Activated CD8-positive, alpha-beta memory T cell treated with anti-CD3 and anti-CD28 coated beads for 36 hours (primary cell): ENCODE measurements at regions not wholly inside any gene's neighbourhood (a gene's known extent, or its start where the extent isn't known, plus 50 kb on each side); places are given as distances from the start of the nearest gene placed in this dataset.
"Not testable (repeated sequence)": the region's sequence is repeated elsewhere in the genome, so short reads cannot be mapped to it uniquely, and the experiment has no call there.

Experiments used
- CTCF ChIA-PET: fragments of 350-600 bp; sonication (Branson Sonifier 250); formaldehyde crosslinking; loops from one replicate; lab custom pipeline; 2021; ENCODE audit warnings: antibody characterized with exemption; lab: Charles Lee
- POLR2A ChIA-PET: fragments of 350-600 bp; sonication (Branson Sonifier 250); formaldehyde crosslinking; loops from one replicate; lab custom pipeline; 2021; ENCODE audit warnings: antibody characterized with exemption; lab: Charles Lee

- POLR2A ChIA-PET = no interaction called here
- CTCF ChIA-PET = no interaction called here
These were observed 1094.9 kb upstream of the EPHA6 start for GRCh38 chr3:95719481-95719880.

DNA sequence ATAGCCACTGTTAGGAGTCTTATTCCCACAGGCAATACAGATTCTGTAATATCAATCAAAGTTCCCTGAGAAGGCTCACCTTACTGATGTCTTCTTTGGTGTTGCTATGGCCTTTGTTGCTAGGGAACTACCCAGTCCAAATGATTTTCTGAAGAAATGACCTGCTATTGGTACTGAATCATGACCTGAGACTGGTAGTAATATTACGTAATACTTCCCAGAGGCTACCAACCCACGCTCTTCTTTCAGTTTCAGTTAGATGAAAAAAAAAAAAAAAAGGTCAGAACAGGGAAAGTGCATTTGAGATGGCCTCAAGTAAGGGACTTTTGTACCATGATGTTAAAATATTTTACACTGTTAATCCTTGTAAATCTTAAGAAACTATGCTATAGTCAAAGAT lies 1092.5 kb upstream of the EPHA6 start:
- ChIA-PET CTCF (no interaction called here), POLR2A (no interaction called here)

DNA sequence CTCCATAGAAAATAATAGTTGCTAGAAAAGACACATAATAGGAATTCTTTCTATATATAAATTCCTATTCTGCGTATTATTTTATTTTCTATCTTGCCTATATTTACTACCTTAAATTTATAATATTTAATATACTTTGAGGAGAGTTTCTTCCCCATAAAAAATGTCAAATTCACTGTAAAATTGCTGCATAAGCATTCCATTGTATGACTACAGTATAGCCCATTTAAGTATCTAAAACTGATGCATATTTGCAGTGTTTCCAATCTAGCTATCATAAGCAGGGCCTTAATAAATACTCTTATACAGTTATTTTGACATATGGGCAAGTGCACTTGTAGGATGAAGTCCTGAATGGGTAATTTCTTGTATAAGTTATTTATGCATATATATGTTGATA lies 1088.6 kb upstream of the EPHA6 start:
- CTCF ChIA-PET = no interaction called here
- POLR2A ChIA-PET = no interaction called here

DNA sequence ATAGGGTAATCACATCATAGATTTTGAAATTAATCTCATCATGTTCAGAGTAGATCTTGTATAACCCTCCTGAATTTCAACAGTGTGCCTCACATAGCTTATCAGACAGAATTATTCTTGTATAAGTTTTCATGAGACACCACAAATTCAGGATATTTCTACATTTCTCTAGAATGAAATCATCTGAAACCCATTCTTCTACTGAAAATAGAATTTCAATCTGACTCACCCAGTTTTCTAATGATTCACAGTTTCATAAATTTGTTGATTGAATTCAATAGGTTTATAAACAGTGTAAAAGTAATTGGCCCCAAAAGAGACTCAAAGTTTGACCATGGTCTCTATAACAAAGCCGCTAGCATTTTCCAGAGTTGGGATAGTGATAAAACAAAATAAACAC lies 1082.6 kb upstream of the EPHA6 start:
- ChIA-PET POLR2A (no interaction called here), CTCF (no interaction called here)

GRCh38 chr3:95733336-95733735 lies 1081.1 kb upstream of the EPHA6 start:
- ChIA-PET POLR2A (no interaction called here), CTCF (no interaction called here)

GRCh38 chr3:95738045-95738444 lies 1076.3 kb upstream of the EPHA6 start:
- ChIA-PET POLR2A (no interaction called here), CTCF (no interaction called here)

DNA sequence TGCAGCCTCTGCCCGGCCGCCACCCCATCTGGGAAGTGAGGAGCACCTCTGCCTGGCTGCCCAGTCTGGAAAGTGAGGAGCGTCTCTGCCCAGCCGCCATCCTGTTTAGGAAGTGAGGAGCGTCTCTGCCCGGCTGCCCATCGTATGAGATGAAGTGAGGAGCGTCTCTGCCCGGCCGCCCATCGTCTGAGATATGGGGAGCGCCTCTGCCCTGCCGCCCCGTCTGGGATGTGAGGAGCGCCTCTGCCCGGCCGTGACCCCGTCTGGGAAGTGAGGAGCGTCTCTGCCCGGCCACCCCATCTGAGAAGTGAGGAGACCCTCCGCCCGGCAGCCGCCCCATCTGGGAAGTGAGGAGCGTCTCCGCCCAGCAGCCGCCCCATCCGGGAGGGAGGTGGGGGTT lies 1069.5 kb upstream of the EPHA6 start:
- POLR2A ChIA-PET, CTCF ChIA-PET: not testable (repeated sequence)

DNA sequence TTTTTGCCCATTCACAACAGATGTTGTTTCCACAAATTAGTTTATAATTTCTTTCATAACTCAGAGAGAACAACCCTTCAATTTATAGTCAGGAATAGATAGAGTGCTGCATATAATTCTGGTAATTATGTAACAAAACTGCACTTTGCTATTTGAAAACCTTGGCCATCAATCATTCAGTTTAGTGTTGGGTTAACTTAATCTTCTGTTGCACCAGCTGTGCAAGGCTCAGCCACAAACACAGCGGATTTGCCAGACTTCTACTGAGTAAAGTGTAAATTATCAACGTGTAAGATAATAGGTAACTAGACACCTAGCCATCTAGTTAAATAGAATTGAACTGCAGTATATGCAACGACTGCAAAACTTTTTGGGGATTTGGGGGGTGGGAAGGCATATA lies 1064.3 kb upstream of the EPHA6 start:
- CTCF ChIA-PET = no interaction called here

DNA sequence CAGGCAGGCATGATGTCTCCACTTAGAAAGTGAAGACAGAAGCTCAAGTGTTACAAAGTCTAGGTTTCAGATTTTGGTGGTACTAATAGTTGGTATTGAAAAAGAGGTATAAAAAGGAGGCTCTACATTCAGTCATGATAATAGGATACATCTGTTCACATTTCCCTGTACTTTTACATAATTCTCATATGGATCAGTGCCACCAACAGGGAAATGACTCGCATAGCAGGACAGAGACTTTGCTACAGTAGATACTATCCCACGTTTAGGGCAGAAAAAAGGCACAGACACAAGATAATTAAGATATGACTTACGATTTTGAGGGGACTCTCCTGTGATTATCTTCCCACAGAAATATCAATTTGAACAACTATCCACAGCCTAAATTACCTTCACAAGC lies 1062.9 kb upstream of the EPHA6 start:
- CTCF ChIA-PET = no interaction called here
- POLR2A ChIA-PET = no interaction called here

More for the DNA sequence above, 1064.3 kb upstream of the EPHA6 start:
- POLR2A ChIA-PET = no interaction called here

DNA sequence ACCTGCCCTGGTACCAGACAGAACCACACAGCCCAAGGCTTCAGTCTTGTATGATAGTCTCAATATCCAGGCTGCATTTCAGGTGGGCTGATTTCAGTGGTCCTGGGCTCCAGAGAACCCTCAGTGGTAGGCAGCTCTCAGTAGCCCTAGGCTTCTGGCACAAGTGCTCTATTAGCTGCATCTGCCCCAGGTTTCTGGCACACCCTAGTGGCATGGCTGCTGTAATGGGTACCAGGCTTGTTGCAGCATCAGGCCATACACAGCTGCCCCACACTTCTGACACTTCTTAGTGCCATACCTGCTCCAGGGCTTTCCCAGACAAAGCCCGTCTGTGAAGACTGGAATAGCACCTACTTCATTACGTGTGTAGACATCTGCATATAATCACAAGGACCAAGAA lies 1062.2 kb upstream of the EPHA6 start:
- ChIA-PET POLR2A (no interaction called here), CTCF (no interaction called here)

GRCh38 chr3:95758707-95759106 lies 1055.7 kb upstream of the EPHA6 start:
- ChIA-PET CTCF (no interaction called here), POLR2A (no interaction called here)

GRCh38 chr3:95759614-95760301 lies 1054.6 kb upstream of the EPHA6 start:
- POLR2A ChIA-PET = no interaction called here
- CTCF ChIA-PET = no interaction called here

- CTCF ChIA-PET = no interaction called here
- POLR2A ChIA-PET = no interaction called here
These were observed 1038.8 kb upstream of the EPHA6 start for GRCh38 chr3:95775486-95776094.

GRCh38 chr3:95781598-95781997 lies 1032.8 kb upstream of the EPHA6 start:
- ChIA-PET CTCF (no interaction called here), POLR2A (no interaction called here)

- POLR2A ChIA-PET = no interaction called here
- CTCF ChIA-PET = no interaction called here
These were observed 1025.3 kb upstream of the EPHA6 start for GRCh38 chr3:95789111-95789510.

GRCh38 chr3:95797081-95797480 lies 1017.3 kb upstream of the EPHA6 start:
- CTCF ChIA-PET = no interaction called here
- POLR2A ChIA-PET = no interaction called here

GRCh38 chr3:95798628-95799027 lies 1015.8 kb upstream of the EPHA6 start:
- CTCF ChIA-PET = no interaction called here
- POLR2A ChIA-PET = no interaction called here

- POLR2A ChIA-PET = no interaction called here
These were observed 1003.9 kb upstream of the EPHA6 start for GRCh38 chr3:95810462-95810861.

GRCh38 chr3:95813244-95813643 lies 1001.1 kb upstream of the EPHA6 start:
- ChIA-PET CTCF (no interaction called here), POLR2A (no interaction called here)

More at GRCh38 chr3:95810462-95810861, 1003.9 kb upstream of the EPHA6 start:
- CTCF ChIA-PET = no interaction called here

- ChIA-PET POLR2A (no interaction called here), CTCF (no interaction called here)
These were observed 998.6 kb upstream of the EPHA6 start for GRCh38 chr3:95815828-95816227.

DNA sequence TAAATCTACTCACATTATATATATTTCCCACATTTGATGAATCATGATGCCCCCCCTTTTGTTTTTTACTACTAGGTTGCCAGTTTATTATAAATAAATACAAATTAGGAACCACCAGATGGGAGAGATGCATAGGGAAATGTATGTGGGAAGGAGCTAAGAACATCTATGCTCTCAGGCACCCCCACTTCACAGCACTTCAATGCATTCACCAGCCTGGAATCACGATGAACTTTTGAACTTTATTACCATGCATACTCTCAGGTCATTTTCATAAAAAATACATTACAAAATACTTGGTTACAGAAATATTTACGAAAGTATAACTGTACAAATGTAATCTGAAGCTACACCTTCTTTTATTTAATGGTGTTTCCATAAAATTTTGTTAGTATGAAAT lies 988.0 kb upstream of the EPHA6 start:
- ChIA-PET CTCF (no interaction called here), POLR2A (no interaction called here)

DNA sequence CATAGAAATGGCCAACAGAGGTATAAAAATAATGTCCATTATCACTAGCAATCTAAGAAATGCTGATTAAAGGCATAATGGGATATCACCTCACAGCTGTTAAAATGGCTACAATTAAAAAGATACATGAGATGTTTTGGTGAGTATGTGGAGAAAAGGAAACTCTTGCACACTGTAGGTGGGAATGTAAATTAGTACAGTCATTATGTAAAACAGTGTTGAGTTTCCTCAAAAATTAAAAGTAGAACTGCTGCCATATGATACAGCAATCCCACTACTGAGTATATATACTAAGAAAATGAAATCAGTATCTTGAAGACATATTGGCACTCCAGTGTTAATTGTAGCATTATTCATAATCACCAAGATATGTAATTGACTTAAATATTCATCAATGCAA lies 982.2 kb upstream of the EPHA6 start:
- CTCF ChIA-PET = no interaction called here
- POLR2A ChIA-PET = no interaction called here
